Uterus (tissue), 2 donors: ENCODE measurements at regions not wholly inside any gene's neighbourhood (a gene's known extent, or its start where the extent isn't known, plus 50 kb on each side); places are given as distances from the start of the nearest gene placed in this dataset.

Source experiments
- POLR2A ChIP-seq, 2 donors: fragments of 450-650 bp; IDR thresholded peaks; one replicate each; pipeline ENCODE4 v1.6.1; 2016; ENCODE audit warnings: antibody characterized with exemption in 2 of 2, mild to moderate bottlenecking in 1 of 2, moderate library complexity in 1 of 2
- TF ChIP-seq, protein P1 (sequence below), 4 experiments: fragments of 200-600 bp in 2 of 4; fragments of 450-650 bp in 2 of 4; sonication (generic) in 2 of 4; IDR thresholded peaks; one replicate each; pipeline ENCODE4 v1.5.1; 2016 to 2019; ENCODE audit warnings: antibody characterized with exemption in 4 of 4, mild to moderate bottlenecking in 2 of 4, moderate library complexity in 1 of 4

DNA sequence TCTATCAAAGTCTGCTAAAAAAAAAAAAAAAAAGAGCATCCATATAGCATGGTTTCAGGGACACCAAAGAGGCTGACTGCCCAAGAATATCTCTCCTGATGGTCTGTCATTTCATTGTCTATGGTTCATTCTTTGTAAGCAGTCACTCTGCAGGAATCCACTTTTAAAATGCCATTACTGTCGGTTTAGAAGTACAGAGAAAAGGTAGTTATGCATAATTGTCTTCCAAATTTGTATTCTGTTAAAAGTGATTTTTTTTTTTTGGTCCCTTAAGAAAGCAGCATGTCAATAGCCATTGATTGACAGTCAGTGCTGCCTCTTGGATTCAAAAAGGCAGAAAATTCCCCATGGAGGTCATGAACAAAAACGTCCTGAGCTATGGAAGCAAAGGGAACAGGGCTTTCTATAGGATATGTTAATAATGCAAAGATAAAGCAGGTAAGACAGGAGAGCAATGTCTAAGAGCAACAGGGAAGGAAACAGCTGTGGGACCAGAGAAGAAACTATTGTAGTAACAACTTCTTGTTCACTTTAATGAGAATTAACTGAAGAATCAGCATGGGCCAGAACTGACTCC, 245.8 kb downstream of the TMX3 start:
- TF ChIP-seq, protein P1, sequence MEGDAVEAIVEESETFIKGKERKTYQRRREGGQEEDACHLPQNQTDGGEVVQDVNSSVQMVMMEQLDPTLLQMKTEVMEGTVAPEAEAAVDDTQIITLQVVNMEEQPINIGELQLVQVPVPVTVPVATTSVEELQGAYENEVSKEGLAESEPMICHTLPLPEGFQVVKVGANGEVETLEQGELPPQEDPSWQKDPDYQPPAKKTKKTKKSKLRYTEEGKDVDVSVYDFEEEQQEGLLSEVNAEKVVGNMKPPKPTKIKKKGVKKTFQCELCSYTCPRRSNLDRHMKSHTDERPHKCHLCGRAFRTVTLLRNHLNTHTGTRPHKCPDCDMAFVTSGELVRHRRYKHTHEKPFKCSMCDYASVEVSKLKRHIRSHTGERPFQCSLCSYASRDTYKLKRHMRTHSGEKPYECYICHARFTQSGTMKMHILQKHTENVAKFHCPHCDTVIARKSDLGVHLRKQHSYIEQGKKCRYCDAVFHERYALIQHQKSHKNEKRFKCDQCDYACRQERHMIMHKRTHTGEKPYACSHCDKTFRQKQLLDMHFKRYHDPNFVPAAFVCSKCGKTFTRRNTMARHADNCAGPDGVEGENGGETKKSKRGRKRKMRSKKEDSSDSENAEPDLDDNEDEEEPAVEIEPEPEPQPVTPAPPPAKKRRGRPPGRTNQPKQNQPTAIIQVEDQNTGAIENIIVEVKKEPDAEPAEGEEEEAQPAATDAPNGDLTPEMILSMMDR (IDR thresholded peaks at IDR 0.05) = no peak
- no peak for TF ChIP-seq POLR2A (IDR thresholded peaks at IDR 0.05)
